Gastrocnemius medialis (tissue), 4 donors: ENCODE measurements at regions not wholly inside any gene's neighbourhood (a gene's known extent, or its start where the extent isn't known, plus 50 kb on each side); places are given as distances from the start of the nearest gene placed in this dataset.
A peak's percentile ranks its signal among the peaks of the same experiment; 100 is the strongest.

Experiments
- ATAC-seq, 2 donors: fragments of 150-250 bp; one replicate each; pipeline ENCODE4 v1.9.1; 2016
- DNase-seq, 2 donors: peaks; one replicate each; pipeline ENCODE4 v3.0.0-alpha.2; 2019
- H3K27ac ChIP-seq, 4 donors: fragments of 200-600 bp; sonication (generic); 1 replicate in 1 of 4; 2 replicates in 3 of 4; pipeline ENCODE4 v1.5.1; 2016 to 2018; ENCODE audit warnings: mild to moderate bottlenecking in 2 of 4, moderate library complexity in 1 of 4
- H3K27me3 ChIP-seq, 3 donors: fragments of 200-600 bp; sonication (generic) in 2 of 3; 1 replicate in 1 of 3; 2 replicates in 2 of 3; pipeline versions ENCODE4 v1.5.1 to v1.6.0; 2016 to 2019; ENCODE audit warnings: mild to moderate bottlenecking in 1 of 3, moderate library complexity in 1 of 3
- H3K36me3 ChIP-seq, 2 donors: fragments of 200-600 bp; sonication (generic) in 1 of 2; one replicate each; pipeline ENCODE4 v1.5.1; 2017 to 2018
- H3K4me1 ChIP-seq, 2 donors: fragments of 200-600 bp; sonication (generic) in 1 of 2; one replicate each; pipeline ENCODE4 v1.5.1; 2016 to 2017; ENCODE audit warnings: mild to moderate bottlenecking in 2 of 2
- H3K4me3 ChIP-seq, 4 donors: fragments of 200-600 bp; sonication (generic) in 3 of 4; 1 replicate in 1 of 4; 2 replicates in 3 of 4; pipeline ENCODE4 v1.5.1; 2016 to 2019; ENCODE audit warnings: mild to moderate bottlenecking in 2 of 4
- H3K9me3 ChIP-seq, 3 donors: fragments of 200-600 bp; sonication (generic) in 2 of 3; 1 replicate in 1 of 3; 2 replicates in 2 of 3; pipeline ENCODE4 v1.5.1; 2016 to 2019
- POLR2A ChIP-seq, 2 donors: fragments of 450-650 bp; IDR thresholded peaks; one replicate each; pipeline ENCODE4 v1.6.1; 2017; ENCODE audit warnings: antibody characterized with exemption in 2 of 2, mild to moderate bottlenecking in 2 of 2, moderate library complexity in 2 of 2
- in situ Hi-C, 4 donors: fragments of 200-750 bp; cut with MboI; loops; one replicate each; pipeline versions ENCODE4 v1.15.0 to v1.8.0; 2017; ENCODE audit warnings: low sequenced_read_pairs in 4 of 4
- intact Hi-C: fragments of 100-400 bp; cut with DNase I; formaldehyde crosslinking; loops from one replicate; pipeline ENCODE4 v1.15.1; 2023; ENCODE audit warnings: low total_unique reads
- TF ChIP-seq, protein P1 (sequence below), 5 experiments: fragments of 450-650 bp in 3 of 5; fragments of 200-600 bp in 2 of 5; sonication (generic) in 2 of 5; IDR thresholded peaks in 4 of 5; conservative IDR thresholded peaks in 1 of 5; 1 replicate in 4 of 5; 2 replicates in 1 of 5; pipeline ENCODE4 v1.5.1; 2016 to 2019; ENCODE audit warnings: antibody characterized with exemption in 5 of 5, mild to moderate bottlenecking in 3 of 5, moderate library complexity in 3 of 5

DNA sequence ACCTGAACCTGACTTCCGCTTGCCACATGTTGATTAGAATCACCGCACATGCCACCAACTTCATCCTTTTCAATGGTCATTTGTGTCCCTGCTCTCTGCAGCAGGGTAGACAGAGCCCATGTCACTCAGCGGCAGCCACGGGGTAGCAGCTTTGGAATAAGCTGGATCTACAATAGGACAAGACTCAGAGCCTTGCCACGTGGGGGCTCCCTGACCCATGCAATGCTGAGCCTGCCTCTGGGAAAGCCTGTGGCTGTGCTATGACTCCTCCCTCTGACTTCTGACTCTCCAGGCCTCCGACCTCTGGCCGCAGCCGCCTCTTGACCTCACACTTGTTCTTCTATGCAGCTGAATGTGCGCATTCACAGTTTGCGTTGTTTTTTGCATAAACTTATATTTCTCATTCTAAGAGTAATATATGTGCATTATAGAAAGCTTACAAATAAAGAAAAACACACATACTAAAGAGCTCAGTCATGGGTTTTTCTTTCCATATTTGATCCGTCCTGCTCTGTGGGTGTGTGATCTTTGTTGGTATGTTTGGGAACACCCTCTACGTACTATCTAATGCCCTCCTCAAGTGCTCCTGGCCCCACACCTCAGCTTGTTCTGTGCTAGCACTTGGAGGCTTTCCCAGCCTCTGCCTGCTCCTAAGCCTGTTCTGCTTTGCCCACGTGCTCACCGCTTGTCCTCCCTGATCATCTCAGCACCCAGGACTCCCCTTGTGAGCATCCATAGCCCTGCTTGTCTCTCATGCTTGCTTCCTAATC, 198.0 kb upstream of the MKI67 start:
- DNase-seq (peak; percentile 24 to 51), ATAC-seq (peak; percentile 83 to 86)
- Histone ChIP-seq H3K4me1 (no peaks in the 10 kb centered on the region), H3K27ac (no peak overlapping the region), H3K9me3 (no peaks in the 10 kb centered on the region), H3K4me3 (no peak overlapping the region), H3K36me3 (no peaks in the 10 kb centered on the region), H3K27me3 (no peaks in the 10 kb centered on the region)
- intact Hi-C loops (loop anchor here (1.0 to 10.0 kb wide), 3 partner anchors 95 to 449 kb away; no protein-coding TSS in a partner anchor), in situ Hi-C loops (loop anchor here in 2 of 4 donors (10.0 to 25.0 kb wide), 2 partner anchors 211 to 213 kb away; no protein-coding TSS in a partner anchor)
- TF ChIP-seq, protein P1, sequence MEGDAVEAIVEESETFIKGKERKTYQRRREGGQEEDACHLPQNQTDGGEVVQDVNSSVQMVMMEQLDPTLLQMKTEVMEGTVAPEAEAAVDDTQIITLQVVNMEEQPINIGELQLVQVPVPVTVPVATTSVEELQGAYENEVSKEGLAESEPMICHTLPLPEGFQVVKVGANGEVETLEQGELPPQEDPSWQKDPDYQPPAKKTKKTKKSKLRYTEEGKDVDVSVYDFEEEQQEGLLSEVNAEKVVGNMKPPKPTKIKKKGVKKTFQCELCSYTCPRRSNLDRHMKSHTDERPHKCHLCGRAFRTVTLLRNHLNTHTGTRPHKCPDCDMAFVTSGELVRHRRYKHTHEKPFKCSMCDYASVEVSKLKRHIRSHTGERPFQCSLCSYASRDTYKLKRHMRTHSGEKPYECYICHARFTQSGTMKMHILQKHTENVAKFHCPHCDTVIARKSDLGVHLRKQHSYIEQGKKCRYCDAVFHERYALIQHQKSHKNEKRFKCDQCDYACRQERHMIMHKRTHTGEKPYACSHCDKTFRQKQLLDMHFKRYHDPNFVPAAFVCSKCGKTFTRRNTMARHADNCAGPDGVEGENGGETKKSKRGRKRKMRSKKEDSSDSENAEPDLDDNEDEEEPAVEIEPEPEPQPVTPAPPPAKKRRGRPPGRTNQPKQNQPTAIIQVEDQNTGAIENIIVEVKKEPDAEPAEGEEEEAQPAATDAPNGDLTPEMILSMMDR (IDR thresholded peaks at IDR 0.05 in 4 of 5, conservative IDR thresholded peaks at IDR 0.05 in 1 of 5) = peak in 4 of 5 experiments; percentile 9 to 41 (median 32)
- no peak for TF ChIP-seq POLR2A (IDR thresholded peaks at IDR 0.05)

DNA sequence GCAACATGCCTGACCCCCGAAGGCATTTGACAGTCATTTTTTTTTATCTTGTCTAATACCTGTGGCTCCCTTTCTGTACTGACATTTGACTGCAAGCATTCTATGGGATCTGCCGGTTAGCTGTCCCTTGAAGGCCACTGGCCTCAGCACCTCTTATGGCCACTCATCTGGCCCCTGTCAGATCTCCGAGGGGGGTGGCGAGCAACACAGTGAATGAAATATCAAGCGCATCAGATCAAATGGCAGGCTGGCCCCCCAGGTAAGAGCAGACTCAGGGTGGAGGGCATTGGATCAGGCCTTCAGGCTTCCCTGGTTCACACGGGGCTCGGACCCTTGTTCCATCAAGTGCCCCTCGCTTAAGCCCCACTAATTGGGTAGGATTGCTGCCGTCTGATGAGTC, 199.6 kb upstream of the MKI67 start:
- Histone ChIP-seq H3K4me3 (no peak overlapping the region), H3K27me3 (no peaks in the 10 kb centered on the region), H3K27ac (no peak overlapping the region), H3K4me1 (no peaks in the 10 kb centered on the region), H3K9me3 (no peaks in the 10 kb centered on the region), H3K36me3 (no peaks in the 10 kb centered on the region)
- intact Hi-C loops = loop anchor here (2.0 to 10.0 kb wide), 2 partner anchors 205 to 451 kb away; no protein-coding TSS in a partner anchor
- in situ Hi-C loops = loop anchor here in 1 of 4 donors (10.0 kb wide), 1 partner anchor 209 kb away; no protein-coding TSS in a partner anchor
- ATAC-seq (no peak), DNase-seq (no peak)
- no peak for TF ChIP-seq POLR2A (IDR thresholded peaks at IDR 0.05)
- TF ChIP-seq, protein P1 (IDR thresholded peaks at IDR 0.05 in 4 of 5, conservative IDR thresholded peaks at IDR 0.05 in 1 of 5) = no peak

DNA sequence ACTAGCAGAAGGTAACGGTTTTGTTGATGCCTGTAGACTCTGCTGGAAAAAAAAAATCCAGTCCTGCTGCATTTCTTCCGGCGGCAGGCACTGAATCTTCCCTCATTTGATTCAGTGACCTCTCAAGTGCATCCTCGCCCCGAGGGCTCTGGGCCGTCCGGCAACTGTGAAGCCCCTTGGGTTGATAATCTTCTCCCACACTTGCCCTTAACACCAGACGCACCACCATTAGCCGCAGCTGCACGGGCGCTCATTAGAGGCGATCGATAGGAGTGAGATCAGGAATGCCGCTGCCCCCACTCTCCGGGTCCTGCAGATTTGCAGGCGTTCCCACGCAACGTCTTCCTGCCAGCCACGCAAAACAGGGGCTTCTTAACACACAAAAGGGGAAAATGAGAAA, 200.0 kb upstream of the MKI67 start:
- H3K27ac ChIP-seq = no peak overlapping the region
- no peaks in the 10 kb centered on the region for H3K27me3 ChIP-seq
- H3K36me3 ChIP-seq = no peaks in the 10 kb centered on the region
- in situ Hi-C loops = loop anchor here in 1 of 4 donors (10.0 kb wide), 1 partner anchor 209 kb away; no protein-coding TSS in a partner anchor
- H3K4me3 ChIP-seq = no peak overlapping the region
- DNase-seq = no peak
- intact Hi-C loops = loop anchor here (10.0 kb wide), 1 partner anchor 451 kb away; no protein-coding TSS in a partner anchor
- ATAC-seq = no peak
- H3K9me3 ChIP-seq = no peaks in the 10 kb centered on the region
- TF ChIP-seq, protein P1 (IDR thresholded peaks at IDR 0.05 in 4 of 5, conservative IDR thresholded peaks at IDR 0.05 in 1 of 5) = no peak
- TF ChIP-seq POLR2A (IDR thresholded peaks at IDR 0.05) = no peak
- no peaks in the 10 kb centered on the region for H3K4me1 ChIP-seq

DNA sequence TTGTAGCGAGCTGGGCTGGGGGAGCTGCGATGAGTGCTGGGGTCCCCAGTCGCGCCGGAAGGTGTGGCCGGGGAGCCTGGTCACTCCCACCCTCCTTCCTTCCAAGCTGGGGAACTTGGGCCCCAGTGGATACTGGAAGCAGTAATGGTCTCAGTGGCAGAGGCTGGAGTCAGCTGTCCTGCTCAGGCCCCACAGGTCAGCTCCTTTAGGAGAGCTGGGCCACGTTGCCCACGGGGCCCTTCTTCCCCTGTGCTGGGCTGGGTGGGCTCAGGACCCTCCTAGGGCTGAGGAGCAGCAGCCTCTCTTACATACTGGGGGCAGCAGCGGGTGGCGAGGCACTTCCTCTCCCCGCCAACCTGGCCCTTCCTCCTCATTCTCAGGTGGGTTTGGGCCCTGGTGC, 200.6 kb upstream of the MKI67 start:
- H3K36me3 ChIP-seq = no peaks in the 10 kb centered on the region
- intact Hi-C loops = loop anchor here (10.0 kb wide), 1 partner anchor 452 kb away; no protein-coding TSS in a partner anchor
- H3K27me3 ChIP-seq = no peaks in the 10 kb centered on the region
- no peaks in the 10 kb centered on the region for H3K9me3 ChIP-seq
- TF ChIP-seq POLR2A (IDR thresholded peaks at IDR 0.05) = no peak
- TF ChIP-seq, protein P1 (IDR thresholded peaks at IDR 0.05 in 4 of 5, conservative IDR thresholded peaks at IDR 0.05 in 1 of 5) = no peak
- no peak overlapping the region for H3K27ac ChIP-seq
- in situ Hi-C loops = loop anchor here in 1 of 4 donors (10.0 kb wide), 1 partner anchor 208 kb away; no protein-coding TSS in a partner anchor
- DNase-seq = no peak
- no peak overlapping the region for H3K4me3 ChIP-seq
- no peaks in the 10 kb centered on the region for H3K4me1 ChIP-seq
- ATAC-seq = no peak
